Neural progenitor cell (in vitro differentiated cells): ENCODE measurements at regions not wholly inside any gene's neighbourhood (a gene's known extent, or its start where the extent isn't known, plus 50 kb on each side); places are given as distances from the start of the nearest gene placed in this dataset.

Experiments used
- EZH2 ChIP-seq: fragments of 200-600 bp; sonication (generic); IDR thresholded peaks from 2 replicates; pipeline ENCODE4 v1.6.1; 2017; ENCODE audit warnings: antibody characterized with exemption, mild to moderate bottlenecking, moderate library complexity
- EZH2phosphoT487 ChIP-seq: fragments of 200-600 bp; sonication (generic); IDR thresholded peaks from 2 replicates; pipeline ENCODE4 v1.6.1; 2017; ENCODE audit warnings: antibody characterized with exemption

- TF ChIP-seq EZH2 (no peak), EZH2phosphoT487 (no peak)
These were observed 386.8 kb upstream of the CHD1 start for GRCh38 chr5:99315413-99316183.
